PFSK-1 (cell line): ENCODE measurements at regions not wholly inside any gene's neighbourhood (a gene's known extent, or its start where the extent isn't known, plus 50 kb on each side); places are given as distances from the start of the nearest gene placed in this dataset.

Experiments
- FOXP2 ChIP-seq: optimal IDR thresholded peaks from 2 replicates; pipeline ENCODE3; 2011; ENCODE audit warnings: borderline replicate concordance, control low read depth, inconsistent platforms; ENCODE audit not compliant: insufficient read depth; ENCODE audit errors: extremely low read length, extremely low read depth
- POLR2AphosphoS5 ChIP-seq: IDR thresholded peaks from 2 replicates; pipeline ENCODE4 v1.6.1; 2012; ENCODE audit warnings: low read depth, mild to moderate bottlenecking, control low read depth, low read length, moderate library complexity
- SIN3A ChIP-seq: IDR thresholded peaks from 2 replicates; pipeline ENCODE4 v1.6.1; 2012; ENCODE audit warnings: mild to moderate bottlenecking, low read length, moderate library complexity, borderline replicate concordance; ENCODE audit not compliant: insufficient read depth
- TAF1 ChIP-seq: IDR thresholded peaks from 2 replicates; pipeline ENCODE4 v1.6.1; 2012; ENCODE audit warnings: low read length, control low read depth, borderline replicate concordance; ENCODE audit not compliant: insufficient read depth
- TF ChIP-seq, protein P1 (sequence below), 2 experiments: IDR thresholded peaks; 2 replicates each; pipeline versions ENCODE4 v1.6.1 to v1.8.0; 2011 to 2012; ENCODE audit warnings: low read depth in 2 of 2, low read length in 2 of 2, control low read depth in 1 of 2, inconsistent platforms in 1 of 2, mild to moderate bottlenecking in 1 of 2, moderate library complexity in 1 of 2; ENCODE audit not compliant: insufficient read depth in 1 of 2

GRCh38 chr18:29882620-29883019 lies 1159.9 kb downstream of the DSC3 start:
- TF ChIP-seq SIN3A (no peak), POLR2AphosphoS5 (no peak), FOXP2 (no peak), TAF1 (no peak)
- TF ChIP-seq, protein P1, sequence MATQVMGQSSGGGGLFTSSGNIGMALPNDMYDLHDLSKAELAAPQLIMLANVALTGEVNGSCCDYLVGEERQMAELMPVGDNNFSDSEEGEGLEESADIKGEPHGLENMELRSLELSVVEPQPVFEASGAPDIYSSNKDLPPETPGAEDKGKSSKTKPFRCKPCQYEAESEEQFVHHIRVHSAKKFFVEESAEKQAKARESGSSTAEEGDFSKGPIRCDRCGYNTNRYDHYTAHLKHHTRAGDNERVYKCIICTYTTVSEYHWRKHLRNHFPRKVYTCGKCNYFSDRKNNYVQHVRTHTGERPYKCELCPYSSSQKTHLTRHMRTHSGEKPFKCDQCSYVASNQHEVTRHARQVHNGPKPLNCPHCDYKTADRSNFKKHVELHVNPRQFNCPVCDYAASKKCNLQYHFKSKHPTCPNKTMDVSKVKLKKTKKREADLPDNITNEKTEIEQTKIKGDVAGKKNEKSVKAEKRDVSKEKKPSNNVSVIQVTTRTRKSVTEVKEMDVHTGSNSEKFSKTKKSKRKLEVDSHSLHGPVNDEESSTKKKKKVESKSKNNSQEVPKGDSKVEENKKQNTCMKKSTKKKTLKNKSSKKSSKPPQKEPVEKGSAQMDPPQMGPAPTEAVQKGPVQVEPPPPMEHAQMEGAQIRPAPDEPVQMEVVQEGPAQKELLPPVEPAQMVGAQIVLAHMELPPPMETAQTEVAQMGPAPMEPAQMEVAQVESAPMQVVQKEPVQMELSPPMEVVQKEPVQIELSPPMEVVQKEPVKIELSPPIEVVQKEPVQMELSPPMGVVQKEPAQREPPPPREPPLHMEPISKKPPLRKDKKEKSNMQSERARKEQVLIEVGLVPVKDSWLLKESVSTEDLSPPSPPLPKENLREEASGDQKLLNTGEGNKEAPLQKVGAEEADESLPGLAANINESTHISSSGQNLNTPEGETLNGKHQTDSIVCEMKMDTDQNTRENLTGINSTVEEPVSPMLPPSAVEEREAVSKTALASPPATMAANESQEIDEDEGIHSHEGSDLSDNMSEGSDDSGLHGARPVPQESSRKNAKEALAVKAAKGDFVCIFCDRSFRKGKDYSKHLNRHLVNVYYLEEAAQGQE (IDR thresholded peaks at IDR 0.05; ENCODE audit: insufficient read depth in 1 of 2, low read depth in 2 of 2, low read length in 2 of 2) = no peak

GRCh38 chr18:29879763-29880162 lies 1162.8 kb downstream of the DSC3 start:
- TF ChIP-seq, protein P1 (IDR thresholded peaks at IDR 0.05; ENCODE audit: insufficient read depth in 1 of 2, low read depth in 2 of 2, low read length in 2 of 2) = no peak
- TF ChIP-seq SIN3A (no peak), FOXP2 (no peak), POLR2AphosphoS5 (no peak), TAF1 (no peak)

DNA sequence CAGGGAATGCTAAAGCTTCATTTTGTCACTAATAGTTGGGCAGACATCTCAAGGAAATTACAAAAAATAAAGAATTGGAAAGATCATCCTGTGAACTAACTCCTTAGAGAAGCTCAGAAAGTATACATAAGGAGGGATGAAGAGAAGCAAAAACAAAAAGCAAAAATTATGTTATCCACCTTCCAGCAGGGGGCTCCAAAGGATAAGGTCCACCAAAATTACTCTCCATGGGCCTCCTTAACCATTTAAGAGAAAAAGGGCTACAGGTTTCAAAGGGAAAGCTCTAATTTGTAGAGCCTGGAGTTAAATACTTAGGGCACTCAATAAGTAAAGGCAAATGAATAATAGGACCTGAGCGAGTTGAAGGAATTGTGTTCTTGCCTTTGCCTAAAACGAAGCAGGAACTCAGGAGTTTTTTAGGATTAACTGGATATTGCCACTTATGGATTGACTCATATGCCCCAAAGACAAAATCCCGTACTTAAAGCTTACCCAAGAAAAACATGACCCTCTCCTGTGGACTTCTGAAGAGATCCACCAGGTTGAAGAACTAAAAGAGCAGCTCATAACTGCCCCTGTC lies 1167.9 kb downstream of the DSC3 start:
- TF ChIP-seq SIN3A (no peak), POLR2AphosphoS5 (no peak), TAF1 (no peak), FOXP2 (no peak)
- TF ChIP-seq, protein P1 (IDR thresholded peaks at IDR 0.05; ENCODE audit: insufficient read depth in 1 of 2, low read depth in 2 of 2, low read length in 2 of 2) = no peak

GRCh38 chr18:29873211-29873610 lies 1169.3 kb downstream of the DSC3 start:
- TF ChIP-seq TAF1 (no peak), FOXP2 (no peak), SIN3A (no peak), POLR2AphosphoS5 (no peak)
- TF ChIP-seq, protein P1 (IDR thresholded peaks at IDR 0.05; ENCODE audit: insufficient read depth in 1 of 2, low read depth in 2 of 2, low read length in 2 of 2) = no peak

GRCh38 chr18:29871246-29871645 lies 1171.3 kb downstream of the DSC3 start:
- TF ChIP-seq TAF1 (no peak), POLR2AphosphoS5 (no peak), FOXP2 (no peak), SIN3A (no peak)
- TF ChIP-seq, protein P1 (IDR thresholded peaks at IDR 0.05; ENCODE audit: insufficient read depth in 1 of 2, low read depth in 2 of 2, low read length in 2 of 2) = no peak
